Sciatic nerve (tissue), 2 donors: ENCODE measurements at regions not wholly inside any gene's neighbourhood (a gene's known extent, or its start where the extent isn't known, plus 50 kb on each side); places are given as distances from the start of the nearest gene placed in this dataset.
A peak's percentile ranks its signal among the peaks of the same experiment; 100 is the strongest.

Source experiments
- ATAC-seq: fragments of 200-7000 bp; cut with Tn5 transposase; one replicate; pipeline ENCODE4 v1.9.1; 2020; ENCODE audit warnings: mild to moderate bottlenecking, moderate library complexity
- DNase-seq: peaks from one replicate; pipeline ENCODE4 v3.0.0-alpha.2; 2020; ENCODE audit warnings: low spot score
- intact Hi-C: fragments of 100-400 bp; cut with DNase I; formaldehyde crosslinking; loops from one replicate; pipeline ENCODE4 v1.14.2; 2022
- donor health status: DM: no; HTN: no; CAD: no.
- donor health status: DM: no; HTN: no; CAD: no.

DNA sequence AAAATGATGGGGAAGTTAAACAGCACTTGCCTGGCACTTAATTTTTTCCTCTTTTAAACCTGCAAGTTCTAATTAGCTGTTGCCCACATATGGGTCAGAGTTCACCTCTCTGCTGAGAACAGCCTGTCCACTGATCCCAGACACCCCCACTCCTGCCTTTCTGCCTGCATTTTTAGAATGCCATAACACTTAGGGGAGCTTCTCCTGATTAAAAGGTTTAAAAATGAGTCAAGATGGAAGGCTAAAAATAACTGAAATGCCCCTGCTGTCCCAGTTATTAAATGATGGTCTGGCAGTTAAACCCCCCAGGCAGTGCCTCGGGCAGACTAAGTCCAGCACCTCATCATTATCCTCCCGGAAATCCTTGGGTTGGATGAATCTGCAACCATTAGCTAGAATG is 913.6 kb upstream of the ARPP21 start:
- DNase-seq = no peak
- intact Hi-C loops = no loop called here
- ATAC-seq = no peak

DNA sequence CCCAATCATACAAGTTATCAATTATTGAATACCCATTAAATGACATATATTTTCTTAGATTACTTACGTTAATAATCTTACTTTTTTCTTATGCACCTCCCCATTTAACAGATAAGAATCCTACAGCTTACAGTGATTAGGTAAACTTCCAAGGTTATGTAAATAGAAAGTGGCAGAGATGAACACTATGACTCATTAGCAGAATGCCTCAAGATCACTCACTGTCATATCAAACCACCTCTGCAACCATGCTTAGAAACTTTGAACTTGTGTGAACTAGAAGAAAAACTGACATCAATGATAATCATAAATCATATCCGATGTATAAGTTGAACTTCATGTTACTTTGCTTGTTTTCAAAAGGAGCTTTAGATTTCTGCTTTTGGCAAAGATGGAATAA is 911.6 kb upstream of the ARPP21 start:
- ATAC-seq = no peak
- intact Hi-C loops = no loop called here
- no peak for DNase-seq

DNA sequence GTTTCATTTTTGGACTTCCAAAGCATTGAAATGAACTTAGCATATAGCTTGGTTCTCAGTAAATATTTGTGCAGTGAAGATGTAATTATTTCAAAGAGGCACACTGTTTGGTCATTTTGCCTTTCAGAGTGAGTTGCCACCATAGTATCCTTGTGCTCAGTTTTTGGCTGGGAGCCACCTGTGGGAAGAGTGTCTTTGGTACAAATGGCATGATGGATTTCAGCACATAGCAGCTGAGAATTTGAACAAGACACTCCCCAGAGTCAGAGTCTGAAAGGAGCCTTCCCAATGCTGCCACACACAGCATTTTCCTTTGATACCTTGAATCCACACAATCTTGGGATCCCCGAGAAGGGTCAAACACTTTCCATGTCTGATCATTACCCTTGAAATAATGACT is 897.2 kb upstream of the ARPP21 start:
- DNase-seq = no peak
- intact Hi-C loops = no loop called here
- no peak for ATAC-seq

DNA sequence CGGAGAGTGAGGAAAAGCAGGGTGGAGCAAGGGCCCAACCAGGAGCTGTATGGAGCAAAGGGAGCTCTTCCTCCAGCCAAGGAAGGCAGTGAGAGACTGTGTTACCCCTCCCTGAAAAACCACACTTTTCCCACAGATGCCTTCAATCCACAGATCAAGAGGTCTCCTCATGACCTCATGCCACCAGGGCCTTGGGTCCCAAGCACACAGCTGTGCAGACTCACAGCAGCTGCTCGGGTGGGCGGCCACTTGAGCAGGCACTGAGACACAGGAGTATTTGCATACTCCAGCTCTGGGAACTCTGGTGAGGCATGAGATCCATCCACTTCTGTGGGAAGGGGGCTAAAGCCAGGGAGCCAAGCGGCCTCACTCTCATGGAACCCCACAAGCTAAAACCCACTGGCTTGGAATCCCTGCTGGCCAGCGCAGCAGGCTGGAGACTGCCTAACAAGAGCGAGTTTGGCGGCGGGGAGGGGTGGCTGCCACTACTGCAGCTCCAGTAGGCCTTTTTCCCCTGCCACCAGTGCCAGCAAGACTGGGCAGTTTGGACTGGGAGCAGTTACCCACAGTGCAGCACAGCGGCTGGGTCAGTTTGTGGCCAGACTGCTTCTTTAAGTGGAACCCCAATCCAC is 880.6 kb upstream of the ARPP21 start:
- no peak for ATAC-seq
- intact Hi-C loops = no loop called here
- no peak for DNase-seq

DNA sequence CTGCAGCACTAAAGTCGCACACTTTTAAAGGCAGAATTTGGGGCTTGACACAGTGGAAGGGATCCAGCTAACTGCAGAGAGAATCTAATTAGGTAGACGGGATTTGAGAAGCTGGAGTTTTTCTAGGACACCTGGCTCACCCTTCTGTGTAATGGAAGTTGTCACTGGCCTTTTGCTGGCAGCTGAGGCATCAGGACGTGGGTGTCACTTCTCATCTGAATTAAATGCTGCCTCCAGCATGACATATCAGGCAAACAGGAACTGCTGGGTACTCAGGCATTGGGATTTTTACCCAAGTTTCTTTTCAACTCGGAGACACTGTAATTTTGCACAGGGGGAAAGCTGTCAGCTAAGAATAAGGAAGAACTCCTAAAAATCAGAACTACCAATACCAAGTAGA is 861.9 kb upstream of the ARPP21 start:
- ATAC-seq = no peak
- DNase-seq = no peak
- intact Hi-C loops = no loop called here

DNA sequence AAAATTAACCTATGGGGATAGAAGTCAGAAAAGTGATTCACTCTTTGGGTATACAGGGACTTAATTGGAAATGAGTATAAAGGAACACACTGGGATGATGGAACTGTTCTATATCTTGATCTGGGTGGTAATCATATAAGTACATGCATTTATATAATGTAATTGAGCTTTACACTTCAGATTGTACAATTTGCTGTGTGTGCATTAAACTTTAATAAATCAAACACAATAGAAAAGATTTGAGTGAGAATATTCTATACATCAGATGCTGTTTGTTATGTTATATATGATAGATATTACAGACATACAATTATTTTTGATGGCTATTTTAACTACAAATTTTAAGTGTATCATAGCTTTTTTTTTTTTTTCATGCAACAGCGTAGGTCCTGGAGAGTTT is 860.2 kb upstream of the ARPP21 start:
- intact Hi-C loops = no loop called here
- DNase-seq (no peak), ATAC-seq (no peak)

DNA sequence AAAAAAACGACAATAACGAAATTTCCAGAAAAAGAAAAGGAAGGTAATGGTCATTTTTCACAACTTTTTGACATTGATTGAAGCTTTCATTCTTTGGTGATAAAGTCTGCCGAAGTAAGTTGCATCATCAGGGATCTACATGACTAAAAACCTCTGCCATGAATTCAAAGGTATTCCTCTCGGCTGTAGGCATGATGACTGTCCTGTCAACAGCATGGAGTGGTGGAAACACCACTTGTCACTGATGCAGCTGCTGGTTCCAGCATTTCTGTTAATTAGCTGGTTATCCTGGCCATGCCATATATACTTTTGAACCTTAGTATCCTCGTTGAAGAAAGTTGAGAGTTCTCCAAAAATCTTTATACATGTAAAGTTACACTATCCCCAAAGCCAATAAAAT is 859.0 kb upstream of the ARPP21 start:
- DNase-seq = no peak
- intact Hi-C loops = no loop called here
- no peak for ATAC-seq

DNA sequence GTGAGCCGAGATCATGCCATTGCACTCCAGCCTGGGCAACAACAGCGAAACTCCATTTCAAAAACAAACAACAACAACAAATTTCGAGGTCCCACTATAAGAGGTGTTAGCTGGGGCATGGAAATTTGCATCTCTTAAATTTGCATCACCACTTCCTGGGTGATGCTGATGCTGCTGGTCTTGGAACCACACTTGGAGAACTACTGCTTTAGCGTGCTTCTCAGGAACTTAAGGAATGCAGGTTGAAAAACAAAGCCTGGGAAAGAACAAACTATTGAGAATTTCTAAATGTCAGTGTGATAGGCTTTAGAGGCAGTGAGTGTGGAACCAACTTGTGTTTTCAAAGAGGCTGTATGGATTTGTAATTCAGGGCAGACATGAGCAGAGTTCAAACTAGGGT is 858.4 kb upstream of the ARPP21 start:
- DNase-seq (no peak), ATAC-seq (no peak)
- intact Hi-C loops = no loop called here

DNA sequence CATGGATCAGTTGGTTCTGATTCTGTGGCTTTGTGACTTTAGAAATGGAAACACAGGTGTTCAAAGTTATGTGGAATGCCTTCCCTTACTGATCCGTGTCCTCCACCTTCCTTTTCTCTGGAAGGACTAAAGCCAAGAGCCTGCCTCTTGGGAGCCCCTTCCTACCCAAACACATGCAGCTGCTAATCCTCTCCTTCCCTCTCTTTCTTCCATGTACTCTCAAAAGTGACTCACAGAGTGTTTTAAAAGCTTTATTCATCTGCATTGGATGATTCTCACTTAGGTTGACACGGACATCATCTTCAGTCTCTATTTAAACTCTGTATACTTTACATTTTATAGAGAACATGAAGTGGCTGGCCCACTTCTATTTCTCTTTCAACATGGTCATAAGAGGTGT is 856.5 kb upstream of the ARPP21 start:
- no peak for DNase-seq
- intact Hi-C loops = no loop called here
- peak; percentile 28 for ATAC-seq

DNA sequence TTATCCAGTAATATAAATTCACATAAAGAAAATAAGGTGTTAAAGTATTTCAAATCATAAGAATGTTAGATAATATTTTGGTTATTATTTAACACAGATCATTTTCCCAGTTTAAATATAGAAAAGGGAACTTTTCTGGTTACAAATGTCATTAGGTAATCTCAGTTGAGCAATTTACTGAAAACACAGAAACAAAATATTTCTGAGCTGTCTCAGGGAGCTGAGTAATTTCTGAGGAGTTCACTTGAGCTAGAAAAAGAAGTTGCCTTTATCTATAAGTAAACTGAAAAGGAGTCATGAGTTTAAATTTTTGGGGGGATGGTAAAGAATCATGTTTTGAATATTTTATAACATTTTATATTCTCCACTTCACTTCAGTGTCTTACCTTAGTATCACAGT is 855.4 kb upstream of the ARPP21 start:
- ATAC-seq = no peak
- intact Hi-C loops = no loop called here
- DNase-seq = no peak

DNA sequence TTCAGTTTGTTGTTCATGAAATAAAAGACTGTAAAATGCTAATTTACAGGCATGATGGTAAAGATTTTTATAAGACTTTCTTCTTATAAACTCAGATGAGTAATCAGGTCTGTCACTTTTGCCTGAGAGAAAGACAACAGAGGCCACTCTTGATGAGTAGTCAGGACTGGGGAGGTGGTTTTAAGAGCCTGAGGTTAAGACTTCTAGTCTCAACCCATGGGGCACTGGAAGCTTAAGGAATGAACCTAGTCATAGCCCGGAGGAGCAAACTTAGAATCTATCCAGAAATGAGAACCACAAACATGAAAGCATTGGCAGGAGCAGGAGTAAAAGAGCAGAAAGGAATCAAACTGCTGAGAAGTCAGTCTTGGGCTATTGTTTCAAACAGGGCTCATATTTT is 846.3 kb upstream of the ARPP21 start:
- DNase-seq (no peak), ATAC-seq (no peak)
- intact Hi-C loops = no loop called here

DNA sequence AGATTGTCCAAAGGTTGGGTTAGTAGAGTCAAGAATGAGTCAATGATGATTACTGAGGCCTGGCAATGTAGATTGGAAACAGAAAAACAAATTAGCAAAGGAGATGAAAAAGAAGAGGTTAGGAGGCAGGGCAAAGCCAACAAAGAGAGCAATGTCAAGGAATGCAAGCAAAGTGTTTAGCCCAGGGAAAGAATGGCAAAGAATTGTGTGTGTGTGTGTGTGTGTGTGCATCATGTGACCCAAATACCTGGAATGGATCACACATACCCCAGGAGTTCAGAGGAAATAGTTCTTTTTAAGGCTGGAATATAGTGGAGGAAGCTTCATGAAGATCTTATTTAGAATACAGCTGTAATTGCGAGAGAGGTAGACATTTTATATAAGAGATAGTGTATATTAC is 831.7 kb upstream of the ARPP21 start:
- DNase-seq = no peak
- no peak for ATAC-seq
- intact Hi-C loops = no loop called here

DNA sequence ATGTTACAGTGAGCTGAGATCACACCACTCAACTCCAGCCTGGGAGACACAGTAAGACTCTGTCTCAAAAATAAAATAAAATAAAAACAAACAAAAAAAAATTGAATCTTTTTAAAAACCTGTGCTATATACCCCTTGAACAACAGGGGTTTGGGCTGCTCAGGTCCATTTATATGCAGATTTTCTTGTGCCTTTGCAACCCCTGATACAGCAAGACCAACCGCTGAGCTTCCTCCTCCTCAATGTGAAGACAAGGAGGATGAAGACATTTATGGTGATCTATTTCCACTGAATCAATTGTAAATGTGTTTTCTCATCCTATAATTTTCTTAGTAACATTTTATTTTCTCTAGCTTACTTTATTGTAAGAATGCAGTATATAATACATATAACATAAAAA is 831.0 kb upstream of the ARPP21 start:
- intact Hi-C loops = no loop called here
- DNase-seq (no peak), ATAC-seq (no peak)

DNA sequence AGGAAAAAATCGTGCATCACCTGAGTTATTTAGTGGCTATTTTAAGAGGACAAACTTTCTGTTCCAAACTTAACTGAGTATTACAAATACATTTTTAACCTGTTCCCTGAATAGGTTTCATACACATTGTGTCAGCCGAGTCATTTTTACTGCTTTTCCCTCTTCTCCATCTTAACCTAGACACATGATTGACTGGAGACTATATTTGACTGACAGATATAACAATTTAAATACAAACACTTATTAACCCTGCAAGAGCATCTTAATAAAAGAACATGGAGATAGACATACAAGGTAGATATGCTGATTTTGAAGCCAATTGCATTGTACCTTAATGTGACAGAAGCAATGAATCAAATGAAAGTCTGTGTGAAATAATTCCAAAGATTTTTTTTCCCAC is 810.5 kb upstream of the ARPP21 start:
- ATAC-seq = no peak
- DNase-seq = no peak
- intact Hi-C loops = no loop called here

DNA sequence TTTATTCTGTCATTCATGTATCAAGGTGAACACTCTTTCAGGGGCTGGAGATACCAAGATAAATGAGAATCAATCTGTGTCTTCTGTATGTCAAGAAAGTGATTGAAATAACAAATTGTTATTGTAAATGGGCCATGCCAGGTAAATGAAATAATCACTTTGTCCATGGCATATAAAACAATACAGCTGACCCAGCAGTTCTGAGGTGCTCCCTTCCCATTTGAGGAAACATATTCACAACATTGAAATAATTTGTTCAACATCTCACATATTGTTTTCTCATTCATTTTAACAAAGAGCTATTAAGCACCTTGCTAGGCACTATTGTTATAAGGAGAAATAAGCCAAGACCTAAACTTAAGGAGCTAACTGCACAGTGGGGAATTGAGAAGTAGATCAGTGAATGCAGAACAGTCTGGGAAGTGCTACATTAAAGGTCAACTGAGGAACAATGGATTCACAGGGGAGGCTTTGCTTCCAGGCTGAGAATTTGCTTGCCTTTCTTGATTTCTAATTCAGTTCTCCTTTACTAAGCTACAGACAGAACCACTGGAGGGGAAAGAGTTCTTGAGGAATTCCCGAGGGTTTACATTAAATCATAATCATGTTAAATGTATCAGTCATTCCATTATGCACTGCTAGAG is 806.3 kb upstream of the ARPP21 start:
- intact Hi-C loops = no loop called here
- DNase-seq = no peak
- no peak for ATAC-seq

DNA sequence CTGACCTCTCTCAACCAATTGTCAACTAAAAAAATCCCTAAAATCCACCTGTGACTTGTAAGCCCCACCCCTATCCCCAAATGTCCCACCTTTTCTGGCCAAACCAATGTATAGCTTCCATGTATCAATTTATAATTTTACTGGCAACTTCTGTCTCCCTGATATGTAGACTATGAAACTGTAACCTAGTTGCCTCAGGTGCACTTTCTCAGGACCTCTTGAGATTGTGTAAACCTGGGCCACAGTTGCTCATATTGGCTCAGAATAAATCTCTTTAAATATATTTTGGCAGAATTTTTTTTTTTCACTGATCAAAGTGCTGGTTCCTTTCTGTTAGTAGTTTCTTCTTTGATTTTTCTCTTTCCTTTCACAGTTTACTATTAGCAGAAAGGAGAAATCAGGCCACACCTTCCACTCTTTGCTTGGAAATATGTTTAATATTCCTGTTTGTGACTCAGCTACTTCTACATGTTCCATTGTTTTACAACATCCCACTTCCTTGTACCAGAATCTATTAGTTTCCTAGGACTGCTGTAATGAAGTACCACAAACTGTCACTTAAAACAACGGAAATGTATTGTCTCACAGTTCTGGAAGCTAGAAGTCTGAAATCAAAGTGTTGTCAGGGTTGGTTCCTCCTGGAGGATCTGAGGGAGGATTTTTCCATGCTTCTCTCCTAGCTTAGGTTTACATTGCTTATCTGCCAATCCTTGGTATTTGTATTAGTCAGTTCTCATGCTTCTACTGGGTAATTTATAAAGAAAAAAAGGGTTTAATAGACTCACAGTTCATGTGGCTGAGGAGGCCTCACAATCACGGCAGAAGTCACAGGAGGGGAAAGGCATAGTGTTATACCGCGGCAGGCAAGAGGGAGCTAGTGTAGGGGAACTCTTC is 801.2 kb upstream of the ARPP21 start:
- intact Hi-C loops = no loop called here
- DNase-seq = no peak
- ATAC-seq = no peak

DNA sequence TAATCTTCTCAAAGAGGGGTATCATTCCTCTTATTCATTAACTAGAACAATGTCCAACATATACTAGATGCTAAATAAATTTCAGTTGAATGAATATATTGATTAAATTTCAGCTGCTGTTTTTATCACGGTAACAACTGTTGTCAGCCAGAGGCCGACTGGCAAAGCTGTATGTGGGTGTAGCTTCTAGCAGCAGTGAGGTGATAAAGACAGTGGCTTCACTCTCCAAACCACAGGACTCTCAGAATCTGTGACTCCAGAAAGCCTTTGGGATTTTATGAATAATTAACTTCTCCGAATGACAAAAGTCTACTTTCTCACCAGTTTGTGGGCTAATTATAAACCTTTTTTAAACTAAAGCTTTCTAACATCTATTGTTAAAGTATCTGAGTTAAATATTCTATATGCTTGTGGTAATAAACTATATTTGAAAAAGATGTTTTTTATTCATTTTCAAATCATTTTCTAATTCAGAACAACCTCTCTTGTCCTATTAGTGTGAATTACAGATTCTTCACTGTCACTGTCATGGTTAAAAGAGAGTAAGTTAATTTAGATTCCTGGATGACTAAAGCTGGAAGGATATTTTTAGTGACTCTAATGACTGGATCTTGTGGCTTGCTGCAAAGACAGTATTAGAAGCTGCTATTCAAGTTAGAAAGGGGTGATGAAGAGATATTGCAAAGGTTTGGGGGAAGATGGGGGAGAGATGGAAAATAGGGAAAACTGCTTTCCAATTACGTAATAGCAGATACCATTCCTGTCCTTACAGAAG is 796.4 kb upstream of the ARPP21 start:
- no peak for DNase-seq
- intact Hi-C loops = no loop called here
- no peak for ATAC-seq

DNA sequence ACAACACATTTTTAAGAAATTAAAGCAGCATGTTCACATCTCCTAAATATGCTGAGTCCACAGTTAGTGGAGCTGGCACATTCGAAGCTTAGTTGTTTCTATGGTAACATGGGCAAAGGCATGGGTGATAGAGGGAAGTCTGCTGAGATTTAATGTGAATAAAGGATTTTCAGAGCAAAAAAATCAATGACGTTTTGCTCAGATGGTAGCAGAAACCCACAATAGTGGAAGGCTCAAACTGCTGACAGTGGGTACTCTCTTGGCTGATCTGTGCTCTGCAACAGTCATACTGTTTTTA is 795.1 kb upstream of the ARPP21 start:
- DNase-seq (no peak), ATAC-seq (no peak)
- intact Hi-C loops = no loop called here

DNA sequence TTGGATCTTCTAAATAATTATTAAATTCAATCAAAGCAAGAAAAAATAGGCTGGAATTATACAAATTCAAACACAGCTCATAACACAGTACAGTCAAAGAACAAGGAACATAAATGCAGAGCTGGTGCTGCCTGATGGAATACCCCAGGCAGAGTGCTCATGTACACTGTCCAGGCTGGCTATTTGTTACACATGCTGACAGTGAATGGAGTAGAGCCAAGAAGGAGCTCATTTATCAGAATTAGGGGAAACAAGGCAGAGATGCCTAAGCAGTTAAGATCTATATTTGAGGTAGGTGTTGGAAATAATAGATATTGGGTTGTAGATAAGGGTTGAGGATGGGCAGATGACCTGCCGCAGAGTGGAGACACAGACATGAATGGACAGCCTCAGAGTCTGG is 788.2 kb upstream of the ARPP21 start:
- ATAC-seq = no peak
- DNase-seq = no peak
- intact Hi-C loops = no loop called here

DNA sequence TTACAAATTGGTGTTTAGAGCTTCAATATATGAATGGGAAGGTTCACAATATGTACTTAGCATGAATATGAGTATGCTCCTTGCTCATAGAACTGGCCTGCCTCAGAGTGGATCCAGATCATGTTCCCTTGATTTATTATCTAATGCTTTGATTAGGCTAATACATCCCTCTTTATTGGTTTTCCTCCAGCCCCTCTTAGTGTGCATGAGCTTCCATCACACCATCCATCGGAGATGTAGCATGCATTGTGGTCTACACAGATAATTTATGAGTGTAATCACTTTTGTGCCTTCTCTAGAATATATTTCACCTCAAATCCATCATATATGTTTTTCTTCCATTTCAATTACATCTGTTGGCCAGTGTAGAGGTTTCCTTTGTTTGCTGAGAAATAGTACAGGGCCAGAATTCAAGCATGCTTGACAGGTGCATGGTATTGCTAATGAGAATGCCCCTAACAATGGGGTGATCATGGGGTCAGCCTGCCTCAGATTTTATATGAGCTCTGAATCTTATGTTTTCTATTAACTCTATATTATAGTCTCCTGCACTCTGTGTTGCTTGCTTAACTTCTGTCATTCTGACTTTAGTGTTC is 786.4 kb upstream of the ARPP21 start:
- no peak for DNase-seq
- intact Hi-C loops = no loop called here
- no peak for ATAC-seq
